WTC11 (cell line): ENCODE measurements at regions not wholly inside any gene's neighbourhood (a gene's known extent, or its start where the extent isn't known, plus 50 kb on each side); places are given as distances from the start of the nearest gene placed in this dataset.

Source experiments
- ATAC-seq: fragments of 200-7000 bp; cut with Tn5 transposase; 2 replicates; pipeline ENCODE4 v1.10.0; 2021; ENCODE audit warnings: mild to moderate bottlenecking, moderate library complexity
- CTCF ChIA-PET: fragments of 300-600 bp; sonication (Branson Sonifier 250); formaldehyde crosslinking; loops from one replicate; lab custom pipeline; 2021; ENCODE audit warnings: antibody characterized with exemption; lab: Charles Lee
- POLR2A ChIA-PET: fragments of 350-600 bp; sonication (Branson Sonifier 250); formaldehyde crosslinking; loops from one replicate; lab custom pipeline; 2021; ENCODE audit warnings: antibody characterized with exemption; lab: Charles Lee
- DNase-seq: peaks from one replicate; pipeline ENCODE4 v3.0.0; 2021; ENCODE audit warnings: low spot score
- H3K27ac Mint-ChIP-seq: 2 replicates; pipeline ENCODE4 v1.8.0; 2021; ENCODE audit warnings: mixed read lengths
- H3K27me3 Mint-ChIP-seq: 2 replicates; pipeline ENCODE4 v1.8.0; 2021; ENCODE audit warnings: low read depth, mild to moderate bottlenecking, moderate library complexity, mixed read lengths
- H3K36me3 Mint-ChIP-seq: 2 replicates; pipeline ENCODE4 v1.8.0; 2021; ENCODE audit warnings: mixed read lengths
- H3K4me1 Mint-ChIP-seq: 2 replicates; pipeline ENCODE4 v1.8.0; 2022; ENCODE audit warnings: mixed read lengths
- H3K4me3 Mint-ChIP-seq: 2 replicates; pipeline ENCODE4 v1.8.0; 2021; ENCODE audit warnings: mild to moderate bottlenecking, moderate library complexity, mixed read lengths
- H3K9me3 Mint-ChIP-seq: 2 replicates; pipeline ENCODE4 v1.8.0; 2021; ENCODE audit warnings: mixed read lengths
- ATF2 ChIP-seq: sonication (generic); formaldehyde crosslinking; IDR thresholded peaks from 2 replicates; pipeline ENCODE4 v1.8.1; 2022; ENCODE audit warnings: low read depth, missing genetic modification reagents, borderline replicate concordance
- CDX4 ChIP-seq: fragments of 250-450 bp; sonication (Bioruptor Pico); IDR thresholded peaks from 2 replicates; pipeline ENCODE4 v1.9.0; 2021; ENCODE audit warnings: moderate library complexity, mild to moderate bottlenecking, inconsistent platforms, borderline replicate concordance
- E2F4 ChIP-seq: sonication (generic); formaldehyde crosslinking; IDR thresholded peaks from 2 replicates; pipeline ENCODE4 v1.8.1; 2022; ENCODE audit warnings: low read depth, mild to moderate bottlenecking, moderate library complexity, missing genetic modification reagents, borderline replicate concordance
- E2F5 ChIP-seq: sonication (generic); formaldehyde crosslinking; IDR thresholded peaks from 2 replicates; pipeline ENCODE4 v1.8.1; 2022; ENCODE audit warnings: mild to moderate bottlenecking, moderate library complexity, missing genetic modification reagents
- ELF4 ChIP-seq: sonication (generic); formaldehyde crosslinking; IDR thresholded peaks from 2 replicates; pipeline ENCODE4 v1.8.1; 2022; ENCODE audit warnings: low read depth, mild to moderate bottlenecking, moderate library complexity, missing genetic modification reagents
- ERG ChIP-seq: fragments of 250-450 bp; sonication (Bioruptor Pico); IDR thresholded peaks from 2 replicates; pipeline ENCODE4 v1.8.0; 2021; ENCODE audit warnings: mild to moderate bottlenecking
- ESRRA ChIP-seq: sonication (generic); formaldehyde crosslinking; IDR thresholded peaks from 2 replicates; pipeline ENCODE4 v1.8.1; 2022; ENCODE audit warnings: mild to moderate bottlenecking, missing genetic modification reagents, borderline replicate concordance
- FOXJ3 ChIP-seq: sonication (generic); formaldehyde crosslinking; IDR thresholded peaks from 2 replicates; pipeline ENCODE4 v1.9.0; 2021; ENCODE audit warnings: missing genetic modification reagents, mild to moderate bottlenecking, borderline replicate concordance
- HMGA2 ChIP-seq: fragments of 250-450 bp; sonication (Bioruptor Pico); IDR thresholded peaks from 2 replicates; pipeline ENCODE4 v1.4.0; 2021; ENCODE audit warnings: mild to moderate bottlenecking, moderate library complexity
- IRF2 ChIP-seq: sonication (generic); formaldehyde crosslinking; IDR thresholded peaks from 2 replicates; pipeline ENCODE4 v1.8.0; 2022; ENCODE audit warnings: low read depth, missing genetic modification reagents, borderline replicate concordance
- JUN ChIP-seq: sonication (generic); formaldehyde crosslinking; IDR thresholded peaks from 2 replicates; pipeline ENCODE4 v1.8.0; 2023; ENCODE audit warnings: mild to moderate bottlenecking, missing genetic modification reagents
- MAX ChIP-seq: sonication (generic); formaldehyde crosslinking; IDR thresholded peaks from 2 replicates; pipeline ENCODE4 v1.8.0; 2022; ENCODE audit warnings: mild to moderate bottlenecking, missing genetic modification reagents
- MXD4 ChIP-seq: fragments of 250-450 bp; sonication (Bioruptor Pico); IDR thresholded peaks from 2 replicates; pipeline ENCODE4 v1.8.0; 2021; ENCODE audit warnings: mild to moderate bottlenecking, moderate library complexity, borderline replicate concordance
- NFATC4 ChIP-seq: fragments of 250-450 bp; sonication (Bioruptor Pico); IDR thresholded peaks from 2 replicates; pipeline ENCODE4 v1.9.0; 2021; ENCODE audit warnings: mild to moderate bottlenecking
- NFYB ChIP-seq: sonication (generic); formaldehyde crosslinking; conservative IDR thresholded peaks from 2 replicates; pipeline ENCODE4 v1.8.0; 2022; ENCODE audit warnings: low read depth, missing genetic modification reagents
- PREB ChIP-seq: sonication (generic); formaldehyde crosslinking; IDR thresholded peaks from 2 replicates; pipeline ENCODE4 v1.8.1; 2022; ENCODE audit warnings: mild to moderate bottlenecking, missing genetic modification reagents, moderate library complexity, borderline replicate concordance
- SMAD3 ChIP-seq: sonication (generic); formaldehyde crosslinking; IDR thresholded peaks from 2 replicates; pipeline ENCODE4 v1.8.0; 2022; ENCODE audit warnings: missing genetic modification reagents, mild to moderate bottlenecking, borderline replicate concordance
- SP1 ChIP-seq: sonication (generic); formaldehyde crosslinking; conservative IDR thresholded peaks from 2 replicates; pipeline ENCODE4 v1.8.1; 2022; ENCODE audit warnings: missing genetic modification reagents
- TCF7 ChIP-seq: sonication (generic); formaldehyde crosslinking; IDR thresholded peaks from 2 replicates; pipeline ENCODE4 v1.8.0; 2022; ENCODE audit warnings: mild to moderate bottlenecking, low read depth, missing genetic modification reagents, moderate library complexity
- TEAD4 ChIP-seq: sonication (generic); formaldehyde crosslinking; IDR thresholded peaks from 2 replicates; pipeline ENCODE4 v1.8.0; 2022; ENCODE audit warnings: mild to moderate bottlenecking, missing genetic modification reagents
- USF1 ChIP-seq: sonication (generic); formaldehyde crosslinking; IDR thresholded peaks from 2 replicates; pipeline ENCODE4 v1.8.0; 2022; ENCODE audit warnings: mild to moderate bottlenecking, missing genetic modification reagents
- USF2 ChIP-seq: sonication (generic); formaldehyde crosslinking; IDR thresholded peaks from 2 replicates; pipeline ENCODE4 v1.8.1; 2023; ENCODE audit warnings: mild to moderate bottlenecking, missing genetic modification reagents, moderate library complexity
- ZBTB21 ChIP-seq: sonication (generic); formaldehyde crosslinking; IDR thresholded peaks from 2 replicates; pipeline ENCODE4 v1.8.1; 2023; ENCODE audit warnings: mild to moderate bottlenecking, missing genetic modification reagents, borderline replicate concordance
- ZNF512 ChIP-seq: sonication (generic); formaldehyde crosslinking; IDR thresholded peaks from 2 replicates; pipeline ENCODE4 v1.8.1; 2022; ENCODE audit warnings: missing genetic modification reagents, borderline replicate concordance

- Mint-ChIP-seq H3K27ac (no peak overlapping the region), H3K4me3 (no peak overlapping the region), H3K4me1 (peaks cover 16% of the 10 kb centered on the region)
- no peak for DNase-seq
- ChIA-PET CTCF (no interaction called here), POLR2A (no interaction called here)
- no peak for TF ChIP-seq TEAD4 (CRISPR knock-in tag)
- TF ChIP-seq HMGA2 (CRISPR knock-in tag) = no peak
- TF ChIP-seq ERG = no peak
- TF ChIP-seq E2F4 (CRISPR knock-in tag) = no peak
- no peak for TF ChIP-seq ZNF512 (CRISPR knock-in tag)
- no peak for TF ChIP-seq NFATC4 (CRISPR knock-in tag)
- TF ChIP-seq ESRRA = no peak
- no peak for TF ChIP-seq ATF2 (CRISPR knock-in tag)
- TF ChIP-seq TCF7 = no peak
- no peak for TF ChIP-seq USF1 (CRISPR knock-in tag)
- TF ChIP-seq, all 79 proteins: peak for 0
- H3K9me3 Mint-ChIP-seq = no peaks in the 10 kb centered on the region
- H3K36me3 Mint-ChIP-seq = no peaks in the 10 kb centered on the region
- no peaks in the 10 kb centered on the region for H3K27me3 Mint-ChIP-seq
- no peak for ATAC-seq
These were observed 142.5 kb upstream of the ST6GALNAC5 start for GRCh38 chr1:76724816-76725215.

- CTCF ChIA-PET = no interaction called here
- Mint-ChIP-seq H3K4me1 (peaks cover 16% of the 10 kb centered on the region), H3K27ac (no peak overlapping the region), H3K9me3 (no peaks in the 10 kb centered on the region), H3K4me3 (no peak overlapping the region), H3K27me3 (no peaks in the 10 kb centered on the region), H3K36me3 (no peaks in the 10 kb centered on the region)
- ATAC-seq (no peak), DNase-seq (no peak)
- TF ChIP-seq MAX (CRISPR knock-in tag) = no peak
- TF ChIP-seq JUN (CRISPR knock-in tag) = no peak
- TF ChIP-seq SMAD3 (CRISPR knock-in tag) = no peak
- TF ChIP-seq PREB = no peak
- TF ChIP-seq USF2 (CRISPR knock-in tag) = no peak
- no peak for TF ChIP-seq MXD4
- no peak for TF ChIP-seq ZBTB21 (CRISPR knock-in tag)
- TF ChIP-seq FOXJ3 (CRISPR knock-in tag) = no peak
- no peak for TF ChIP-seq E2F5
- no peak for TF ChIP-seq IRF2 (CRISPR knock-in tag)
- no peak for TF ChIP-seq ELF4
- no peak for TF ChIP-seq CDX4
- no peak for TF ChIP-seq NFYB (CRISPR knock-in tag)
- TF ChIP-seq SP1 (CRISPR knock-in tag) = no peak
- POLR2A ChIA-PET = no interaction called here
These were observed 141.2 kb upstream of the ST6GALNAC5 start for GRCh38 chr1:76725864-76726619.
